Lower leg skin (tissue), 3 donors: ENCODE measurements at regions not wholly inside any gene's neighbourhood (a gene's known extent, or its start where the extent isn't known, plus 50 kb on each side); places are given as distances from the start of the nearest gene placed in this dataset.

ENCODE experiments used
- POLR2A ChIP-seq, 2 donors: fragments of 450-650 bp; IDR thresholded peaks; one replicate each; pipeline ENCODE4 v1.6.1; 2016 to 2017; ENCODE audit warnings: antibody characterized with exemption in 2 of 2, mild to moderate bottlenecking in 1 of 2, moderate library complexity in 1 of 2
- TF ChIP-seq, protein P1 (sequence below), 3 donors: fragments of 450-650 bp; IDR thresholded peaks; one replicate each; pipeline ENCODE4 v1.5.1; 2016; ENCODE audit warnings: antibody characterized with exemption in 3 of 3, mild to moderate bottlenecking in 3 of 3, moderate library complexity in 2 of 3

DNA sequence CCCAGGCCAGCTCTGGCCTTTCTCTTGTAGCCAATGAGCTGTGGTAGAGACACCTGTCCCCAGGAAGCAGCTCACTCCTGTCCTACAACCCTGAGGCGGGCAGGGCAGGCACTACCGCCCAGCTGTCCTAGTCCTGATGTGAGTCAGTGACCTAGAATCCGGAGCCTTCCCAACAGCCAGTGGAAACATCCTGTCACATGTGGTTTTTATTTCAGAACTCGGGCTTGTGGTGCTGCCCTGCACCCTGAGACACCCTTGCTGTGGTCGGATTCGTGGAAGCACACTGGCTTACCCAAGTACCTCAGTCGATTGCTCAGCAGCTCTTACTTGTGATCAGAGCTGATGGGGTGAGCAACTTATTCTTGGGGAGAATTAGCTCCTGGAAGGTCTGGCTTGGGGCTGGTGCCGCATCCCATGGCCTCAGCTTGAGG lies 83.6 kb upstream of the ARHGEF7 start:
- TF ChIP-seq, protein P1, sequence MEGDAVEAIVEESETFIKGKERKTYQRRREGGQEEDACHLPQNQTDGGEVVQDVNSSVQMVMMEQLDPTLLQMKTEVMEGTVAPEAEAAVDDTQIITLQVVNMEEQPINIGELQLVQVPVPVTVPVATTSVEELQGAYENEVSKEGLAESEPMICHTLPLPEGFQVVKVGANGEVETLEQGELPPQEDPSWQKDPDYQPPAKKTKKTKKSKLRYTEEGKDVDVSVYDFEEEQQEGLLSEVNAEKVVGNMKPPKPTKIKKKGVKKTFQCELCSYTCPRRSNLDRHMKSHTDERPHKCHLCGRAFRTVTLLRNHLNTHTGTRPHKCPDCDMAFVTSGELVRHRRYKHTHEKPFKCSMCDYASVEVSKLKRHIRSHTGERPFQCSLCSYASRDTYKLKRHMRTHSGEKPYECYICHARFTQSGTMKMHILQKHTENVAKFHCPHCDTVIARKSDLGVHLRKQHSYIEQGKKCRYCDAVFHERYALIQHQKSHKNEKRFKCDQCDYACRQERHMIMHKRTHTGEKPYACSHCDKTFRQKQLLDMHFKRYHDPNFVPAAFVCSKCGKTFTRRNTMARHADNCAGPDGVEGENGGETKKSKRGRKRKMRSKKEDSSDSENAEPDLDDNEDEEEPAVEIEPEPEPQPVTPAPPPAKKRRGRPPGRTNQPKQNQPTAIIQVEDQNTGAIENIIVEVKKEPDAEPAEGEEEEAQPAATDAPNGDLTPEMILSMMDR (IDR thresholded peaks at IDR 0.05), result no peak
- no peak for TF ChIP-seq POLR2A (IDR thresholded peaks at IDR 0.05)
